GM23338 (cell line): ENCODE measurements at regions not wholly inside any gene's neighbourhood (a gene's known extent, or its start where the extent isn't known, plus 50 kb on each side); places are given as distances from the start of the nearest gene placed in this dataset.

Experiments
- ATAC-seq: fragments of 200-7000 bp; cut with Tn5 transposase; 3 replicates; pipeline ENCODE4 v1.9.1; 2020
- DNase-seq: peaks from one replicate; pipeline ENCODE4 v3.0.0-alpha.2; 2015; ENCODE audit warnings: low spot score
- H2AFZ ChIP-seq: fragments of 200-600 bp; sonication (generic); 2 replicates; pipeline ENCODE4 v1.8.0; 2016; ENCODE audit warnings: antibody characterized with exemption, mild to moderate bottlenecking, moderate library complexity
- H3F3A ChIP-seq: fragments of 200-600 bp; sonication (generic); replicated peaks from 2 replicates; pipeline ENCODE4 v1.8.0; 2017; ENCODE audit warnings: antibody characterized with exemption, mixed run types, low read depth
- H3K27ac ChIP-seq: fragments of 200-600 bp; sonication (generic); 2 replicates; pipeline ENCODE4 v1.6.1; 2016; ENCODE audit warnings: low read depth
- H3K27me3 ChIP-seq: fragments of 200-600 bp; sonication (generic); 2 replicates; pipeline ENCODE4 v1.8.0; 2016; ENCODE audit warnings: mild to moderate bottlenecking, mixed run types, moderate library complexity; ENCODE audit not compliant: insufficient read depth
- H3K36me3 ChIP-seq: fragments of 200-600 bp; sonication (generic); 2 replicates; pipeline ENCODE4 v1.8.0; 2016; ENCODE audit warnings: mild to moderate bottlenecking; ENCODE audit not compliant: insufficient read depth
- H3K4me1 ChIP-seq: fragments of 200-600 bp; sonication (generic); 2 replicates; pipeline ENCODE4 v1.8.0; 2016; ENCODE audit warnings: mild to moderate bottlenecking, moderate library complexity; ENCODE audit not compliant: insufficient read depth
- H3K4me2 ChIP-seq: fragments of 200-600 bp; sonication (generic); 2 replicates; pipeline ENCODE4 v1.7.1; 2017; ENCODE audit warnings: mixed run types
- H3K4me3 ChIP-seq: fragments of 200-600 bp; sonication (generic); 2 replicates; pipeline ENCODE4 v1.6.1; 2016; ENCODE audit warnings: mixed run types
- H3K79me2 ChIP-seq: fragments of 200-600 bp; sonication (generic); replicated peaks from 2 replicates; pipeline ENCODE4 v1.8.0; 2017; ENCODE audit warnings: mild to moderate bottlenecking; ENCODE audit not compliant: insufficient read depth
- H3K9me2 ChIP-seq: fragments of 200-600 bp; sonication (generic); 2 replicates; pipeline ENCODE4 v1.8.0; 2017; ENCODE audit not compliant: insufficient read depth
- H4K20me1 ChIP-seq: fragments of 200-600 bp; sonication (generic); replicated peaks from 2 replicates; pipeline ENCODE4 v1.8.0; 2017; ENCODE audit warnings: mild to moderate bottlenecking; ENCODE audit not compliant: insufficient read depth
- H3K27ac Mint-ChIP-seq: 2 replicates; pipeline ENCODE4 v1.8.0; 2020; ENCODE audit warnings: inconsistent platforms, mild to moderate bottlenecking, moderate library complexity, mixed read lengths
- H3K27me3 Mint-ChIP-seq: 3 replicates; pipeline ENCODE4 v1.8.0; 2022; ENCODE audit warnings: low read depth, mild to moderate bottlenecking, moderate library complexity, mixed read lengths, inconsistent platforms; ENCODE audit not compliant: insufficient read depth, poor library complexity
- H3K36me3 Mint-ChIP-seq: 3 replicates; pipeline ENCODE4 v1.8.0; 2021; ENCODE audit warnings: low read depth, mild to moderate bottlenecking, inconsistent platforms, moderate library complexity, mixed read lengths
- H3K4me1 Mint-ChIP-seq: 3 replicates; pipeline ENCODE4 v1.8.0; 2020; ENCODE audit warnings: mild to moderate bottlenecking, inconsistent platforms, mixed read lengths
- H3K4me3 Mint-ChIP-seq: 3 replicates; pipeline ENCODE4 v1.8.0; 2021; ENCODE audit warnings: moderate library complexity, mild to moderate bottlenecking, inconsistent platforms, mixed read lengths
- H3K9me3 Mint-ChIP-seq: 3 replicates; pipeline ENCODE4 v1.8.0; 2020; ENCODE audit warnings: moderate library complexity, mild to moderate bottlenecking, inconsistent platforms, mixed read lengths
- CREB1 ChIP-seq: fragments of 250-450 bp; sonication (Bioruptor Pico); IDR thresholded peaks from 2 replicates; pipeline ENCODE4 v1.5.0; 2020; ENCODE audit warnings: low read depth, mild to moderate bottlenecking, moderate library complexity
- CTCF ChIP-seq, 2 experiments: fragments of 200-600 bp in 1 of 2; sonication (generic) in 1 of 2; conservative IDR thresholded peaks; 2 replicates each; pipeline versions ENCODE4 v1.5.1 to v1.6.1; 2016 to 2017; ENCODE audit warnings: antibody characterized with exemption in 2 of 2, low read depth in 2 of 2, mild to moderate bottlenecking in 2 of 2, moderate library complexity in 1 of 2
- EZH2phosphoT487 ChIP-seq: fragments of 200-600 bp; sonication (generic); IDR thresholded peaks from one replicate; pipeline ENCODE4 v1.8.1; 2018; ENCODE audit warnings: antibody characterized with exemption; ENCODE audit not compliant: unreplicated experiment
- JUNB ChIP-seq: IDR thresholded peaks from one replicate; pipeline ENCODE4 v1.6.1; 2016; ENCODE audit warnings: antibody characterized with exemption; ENCODE audit not compliant: unreplicated experiment
- NANOG ChIP-seq: IDR thresholded peaks from 2 replicates; pipeline ENCODE4 v1.6.1; 2016; ENCODE audit warnings: antibody characterized with exemption, borderline replicate concordance
- POLR2AphosphoS5 ChIP-seq: IDR thresholded peaks from 2 replicates; pipeline ENCODE4 v1.6.1; 2016; ENCODE audit warnings: antibody characterized with exemption, low read depth
- STAT1 ChIP-seq: IDR thresholded peaks from one replicate; pipeline ENCODE4 v1.6.1; 2016; ENCODE audit warnings: antibody characterized with exemption; ENCODE audit not compliant: unreplicated experiment
- ZNF114 ChIP-seq: fragments of 250-450 bp; sonication (Bioruptor Pico); IDR thresholded peaks from 2 replicates; pipeline ENCODE4 v1.5.0; 2020; ENCODE audit warnings: mild to moderate bottlenecking, moderate library complexity
- ZNF331 ChIP-seq: fragments of 250-450 bp; sonication (Bioruptor Pico); IDR thresholded peaks from 2 replicates; pipeline ENCODE4 v1.5.0; 2020; ENCODE audit warnings: low read depth, mild to moderate bottlenecking, moderate library complexity
- TF ChIP-seq, protein P1 (sequence below): fragments of 250-450 bp; sonication (Bioruptor Pico); IDR thresholded peaks from 2 replicates; pipeline ENCODE4 v1.5.0; 2020; ENCODE audit warnings: mild to moderate bottlenecking, moderate library complexity
- TF ChIP-seq, protein P2 (sequence below): IDR thresholded peaks from one replicate; pipeline ENCODE4 v1.6.1; 2018; ENCODE audit warnings: antibody characterized with exemption; ENCODE audit not compliant: unreplicated experiment
- TF ChIP-seq, protein P3 (sequence below): IDR thresholded peaks from 2 replicates; pipeline ENCODE4 v1.6.1; 2016; ENCODE audit warnings: antibody characterized with exemption

DNA sequence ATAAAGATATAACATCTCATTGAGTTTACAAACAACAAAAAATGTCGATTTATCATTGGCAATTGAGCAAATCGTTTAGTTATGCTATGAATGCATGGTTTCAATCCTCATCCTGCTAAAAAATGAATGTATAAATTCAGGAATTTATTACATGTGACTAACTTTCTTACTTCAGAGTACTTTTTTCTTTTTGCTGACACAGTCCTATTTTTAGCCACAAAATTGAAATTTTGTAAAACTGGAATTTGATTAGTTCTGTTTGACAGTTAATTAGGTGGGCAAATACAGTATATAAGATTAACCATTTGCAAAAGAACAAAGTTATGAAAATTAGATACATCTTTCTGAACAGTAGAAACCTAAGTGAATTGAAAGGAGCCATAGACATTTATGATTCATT is 925.0 kb upstream of the CHORDC1 start:
- H3F3A ChIP-seq: no peaks in the 10 kb centered on the region
- DNase-seq (no peak), ATAC-seq (no peak)
- H3K36me3 ChIP-seq: no peaks in the 10 kb centered on the region
- H3K9me2 ChIP-seq: no peaks in the 10 kb centered on the region
- Mint-ChIP-seq H3K9me3 (peaks cover 15% of the 10 kb centered on the region), H3K4me3 (no peak overlapping the region), H3K27me3 (no peaks in the 10 kb centered on the region), H3K36me3 (peaks cover 12% of the 10 kb centered on the region), H3K4me1 (no peaks in the 10 kb centered on the region), H3K27ac (no peak overlapping the region)
- no peak overlapping the region for H3K4me2 ChIP-seq
- no peak overlapping the region for H2AFZ ChIP-seq
- no peaks in the 10 kb centered on the region for H3K27me3 ChIP-seq
- no peaks in the 10 kb centered on the region for H3K4me1 ChIP-seq
- no peaks in the 10 kb centered on the region for H4K20me1 ChIP-seq
- TF ChIP-seq, protein P1, sequence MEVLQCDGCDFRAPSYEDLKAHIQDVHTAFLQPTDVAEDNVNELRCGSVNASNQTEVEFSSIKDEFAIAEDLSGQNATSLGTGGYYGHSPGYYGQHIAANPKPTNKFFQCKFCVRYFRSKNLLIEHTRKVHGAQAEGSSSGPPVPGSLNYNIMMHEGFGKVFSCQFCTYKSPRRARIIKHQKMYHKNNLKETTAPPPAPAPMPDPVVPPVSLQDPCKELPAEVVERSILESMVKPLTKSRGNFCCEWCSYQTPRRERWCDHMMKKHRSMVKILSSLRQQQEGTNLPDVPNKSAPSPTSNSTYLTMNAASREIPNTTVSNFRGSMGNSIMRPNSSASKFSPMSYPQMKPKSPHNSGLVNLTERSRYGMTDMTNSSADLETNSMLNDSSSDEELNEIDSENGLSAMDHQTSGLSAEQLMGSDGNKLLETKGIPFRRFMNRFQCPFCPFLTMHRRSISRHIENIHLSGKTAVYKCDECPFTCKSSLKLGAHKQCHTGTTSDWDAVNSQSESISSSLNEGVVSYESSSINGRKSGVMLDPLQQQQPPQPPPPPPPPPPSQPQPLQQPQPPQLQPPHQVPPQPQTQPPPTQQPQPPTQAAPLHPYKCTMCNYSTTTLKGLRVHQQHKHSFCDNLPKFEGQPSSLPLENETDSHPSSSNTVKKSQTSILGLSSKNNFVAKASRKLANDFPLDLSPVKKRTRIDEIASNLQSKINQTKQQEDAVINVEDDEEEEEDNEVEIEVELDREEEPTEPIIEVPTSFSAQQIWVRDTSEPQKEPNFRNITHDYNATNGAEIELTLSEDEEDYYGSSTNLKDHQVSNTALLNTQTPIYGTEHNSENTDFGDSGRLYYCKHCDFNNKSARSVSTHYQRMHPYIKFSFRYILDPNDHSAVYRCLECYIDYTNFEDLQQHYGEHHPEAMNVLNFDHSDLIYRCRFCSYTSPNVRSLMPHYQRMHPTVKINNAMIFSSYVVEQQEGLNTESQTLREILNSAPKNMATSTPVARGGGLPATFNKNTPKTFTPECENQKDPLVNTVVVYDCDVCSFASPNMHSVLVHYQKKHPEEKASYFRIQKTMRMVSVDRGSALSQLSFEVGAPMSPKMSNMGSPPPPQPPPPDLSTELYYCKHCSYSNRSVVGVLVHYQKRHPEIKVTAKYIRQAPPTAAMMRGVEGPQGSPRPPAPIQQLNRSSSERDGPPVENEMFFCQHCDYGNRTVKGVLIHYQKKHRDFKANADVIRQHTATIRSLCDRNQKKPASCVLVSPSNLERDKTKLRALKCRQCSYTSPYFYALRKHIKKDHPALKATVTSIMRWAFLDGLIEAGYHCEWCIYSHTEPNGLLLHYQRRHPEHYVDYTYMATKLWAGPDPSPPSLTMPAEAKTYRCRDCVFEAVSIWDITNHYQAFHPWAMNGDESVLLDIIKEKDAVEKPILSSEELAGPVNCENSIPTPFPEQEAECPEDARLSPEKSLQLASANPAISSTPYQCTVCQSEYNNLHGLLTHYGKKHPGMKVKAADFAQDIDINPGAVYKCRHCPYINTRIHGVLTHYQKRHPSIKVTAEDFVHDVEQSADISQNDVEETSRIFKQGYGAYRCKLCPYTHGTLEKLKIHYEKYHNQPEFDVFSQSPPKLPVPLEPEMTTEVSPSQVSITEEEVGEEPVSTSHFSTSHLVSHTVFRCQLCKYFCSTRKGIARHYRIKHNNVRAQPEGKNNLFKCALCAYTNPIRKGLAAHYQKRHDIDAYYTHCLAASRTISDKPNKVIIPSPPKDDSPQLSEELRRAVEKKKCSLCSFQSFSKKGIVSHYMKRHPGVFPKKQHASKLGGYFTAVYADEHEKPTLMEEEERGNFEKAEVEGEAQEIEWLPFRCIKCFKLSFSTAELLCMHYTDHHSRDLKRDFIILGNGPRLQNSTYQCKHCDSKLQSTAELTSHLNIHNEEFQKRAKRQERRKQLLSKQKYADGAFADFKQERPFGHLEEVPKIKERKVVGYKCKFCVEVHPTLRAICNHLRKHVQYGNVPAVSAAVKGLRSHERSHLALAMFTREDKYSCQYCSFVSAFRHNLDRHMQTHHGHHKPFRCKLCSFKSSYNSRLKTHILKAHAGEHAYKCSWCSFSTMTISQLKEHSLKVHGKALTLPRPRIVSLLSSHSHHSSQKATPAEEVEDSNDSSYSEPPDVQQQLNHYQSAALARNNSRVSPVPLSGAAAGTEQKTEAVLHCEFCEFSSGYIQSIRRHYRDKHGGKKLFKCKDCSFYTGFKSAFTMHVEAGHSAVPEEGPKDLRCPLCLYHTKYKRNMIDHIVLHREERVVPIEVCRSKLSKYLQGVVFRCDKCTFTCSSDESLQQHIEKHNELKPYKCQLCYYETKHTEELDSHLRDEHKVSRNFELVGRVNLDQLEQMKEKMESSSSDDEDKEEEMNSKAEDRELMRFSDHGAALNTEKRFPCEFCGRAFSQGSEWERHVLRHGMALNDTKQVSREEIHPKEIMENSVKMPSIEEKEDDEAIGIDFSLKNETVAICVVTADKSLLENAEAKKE (CRISPR knock-in tag): no peak
- TF ChIP-seq, protein P2, sequence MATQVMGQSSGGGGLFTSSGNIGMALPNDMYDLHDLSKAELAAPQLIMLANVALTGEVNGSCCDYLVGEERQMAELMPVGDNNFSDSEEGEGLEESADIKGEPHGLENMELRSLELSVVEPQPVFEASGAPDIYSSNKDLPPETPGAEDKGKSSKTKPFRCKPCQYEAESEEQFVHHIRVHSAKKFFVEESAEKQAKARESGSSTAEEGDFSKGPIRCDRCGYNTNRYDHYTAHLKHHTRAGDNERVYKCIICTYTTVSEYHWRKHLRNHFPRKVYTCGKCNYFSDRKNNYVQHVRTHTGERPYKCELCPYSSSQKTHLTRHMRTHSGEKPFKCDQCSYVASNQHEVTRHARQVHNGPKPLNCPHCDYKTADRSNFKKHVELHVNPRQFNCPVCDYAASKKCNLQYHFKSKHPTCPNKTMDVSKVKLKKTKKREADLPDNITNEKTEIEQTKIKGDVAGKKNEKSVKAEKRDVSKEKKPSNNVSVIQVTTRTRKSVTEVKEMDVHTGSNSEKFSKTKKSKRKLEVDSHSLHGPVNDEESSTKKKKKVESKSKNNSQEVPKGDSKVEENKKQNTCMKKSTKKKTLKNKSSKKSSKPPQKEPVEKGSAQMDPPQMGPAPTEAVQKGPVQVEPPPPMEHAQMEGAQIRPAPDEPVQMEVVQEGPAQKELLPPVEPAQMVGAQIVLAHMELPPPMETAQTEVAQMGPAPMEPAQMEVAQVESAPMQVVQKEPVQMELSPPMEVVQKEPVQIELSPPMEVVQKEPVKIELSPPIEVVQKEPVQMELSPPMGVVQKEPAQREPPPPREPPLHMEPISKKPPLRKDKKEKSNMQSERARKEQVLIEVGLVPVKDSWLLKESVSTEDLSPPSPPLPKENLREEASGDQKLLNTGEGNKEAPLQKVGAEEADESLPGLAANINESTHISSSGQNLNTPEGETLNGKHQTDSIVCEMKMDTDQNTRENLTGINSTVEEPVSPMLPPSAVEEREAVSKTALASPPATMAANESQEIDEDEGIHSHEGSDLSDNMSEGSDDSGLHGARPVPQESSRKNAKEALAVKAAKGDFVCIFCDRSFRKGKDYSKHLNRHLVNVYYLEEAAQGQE: no peak
- TF ChIP-seq, protein P3, sequence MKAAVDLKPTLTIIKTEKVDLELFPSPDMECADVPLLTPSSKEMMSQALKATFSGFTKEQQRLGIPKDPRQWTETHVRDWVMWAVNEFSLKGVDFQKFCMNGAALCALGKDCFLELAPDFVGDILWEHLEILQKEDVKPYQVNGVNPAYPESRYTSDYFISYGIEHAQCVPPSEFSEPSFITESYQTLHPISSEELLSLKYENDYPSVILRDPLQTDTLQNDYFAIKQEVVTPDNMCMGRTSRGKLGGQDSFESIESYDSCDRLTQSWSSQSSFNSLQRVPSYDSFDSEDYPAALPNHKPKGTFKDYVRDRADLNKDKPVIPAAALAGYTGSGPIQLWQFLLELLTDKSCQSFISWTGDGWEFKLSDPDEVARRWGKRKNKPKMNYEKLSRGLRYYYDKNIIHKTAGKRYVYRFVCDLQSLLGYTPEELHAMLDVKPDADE: no peak
- TF ChIP-seq ZNF331 (CRISPR knock-in tag) (no peak), CREB1 (CRISPR knock-in tag) (no peak), JUNB (no peak), ZNF114 (CRISPR knock-in tag) (no peak), NANOG (no peak), CTCF (conservative IDR thresholded peaks at IDR 0.05; ENCODE audit: low read depth in 2 of 2) (no peak), EZH2phosphoT487 (no peak), POLR2AphosphoS5 (no peak), STAT1 (no peak)
- H3K79me2 ChIP-seq: no peaks in the 10 kb centered on the region
- no peak overlapping the region for H3K4me3 ChIP-seq
- H3K27ac ChIP-seq: no peak overlapping the region
